Fibroblast of lung (primary cell): ENCODE measurements at regions not wholly inside any gene's neighbourhood (a gene's known extent, or its start where the extent isn't known, plus 50 kb on each side); places are given as distances from the start of the nearest gene placed in this dataset.

ENCODE experiments used
- DNase-seq, 2 donors: peaks; one replicate each; pipeline versions ENCODE4 v3.0.0 to v3.0.0-alpha.2; 2010; ENCODE audit warnings: low read depth in 2 of 2
- H2AFZ ChIP-seq: 2 replicates; pipeline ENCODE4 v1.5.1; 2012; ENCODE audit warnings: low read length, control low read depth, inconsistent platforms
- H3K27ac ChIP-seq: 2 replicates; pipeline ENCODE4 v1.5.1; 2011; ENCODE audit warnings: low read length, control low read depth; ENCODE audit not compliant: insufficient read depth
- H3K27me3 ChIP-seq: 2 replicates; pipeline ENCODE4 v1.5.1; 2011; ENCODE audit warnings: mild to moderate bottlenecking, low read length; ENCODE audit not compliant: control insufficient read depth, insufficient read depth
- H3K36me3 ChIP-seq: 2 replicates; pipeline ENCODE4 v1.5.1; 2011; ENCODE audit warnings: low read length; ENCODE audit not compliant: control insufficient read depth, insufficient read depth
- H3K4me1 ChIP-seq: 2 replicates; pipeline ENCODE4 v1.5.1; 2011; ENCODE audit warnings: low read length; ENCODE audit not compliant: control insufficient read depth, insufficient read depth; ENCODE audit errors: extremely low read depth
- H3K4me2 ChIP-seq: 2 replicates; pipeline ENCODE4 v1.5.1; 2011; ENCODE audit warnings: low read length, control low read depth; ENCODE audit not compliant: insufficient read depth; ENCODE audit errors: extremely low read depth
- H3K4me3 ChIP-seq, 4 experiments: fragments of 200-600 bp in 1 of 4; sonication (generic) in 1 of 4; replicated peaks in 1 of 4; 2 replicates each; pipeline ENCODE4 v1.5.1; 2011 to 2016; ENCODE audit warnings: low read length in 4 of 4, low read depth in 3 of 4, mild to moderate bottlenecking in 3 of 4, control low read depth in 2 of 4, inconsistent platforms in 1 of 4, mixed read lengths in 1 of 4; ENCODE audit not compliant: insufficient read depth in 1 of 4; ENCODE audit errors: control extremely low read depth in 1 of 4
- H3K79me2 ChIP-seq: 2 replicates; pipeline ENCODE4 v1.5.1; 2012; ENCODE audit warnings: mild to moderate bottlenecking, low read length, inconsistent platforms; ENCODE audit not compliant: control insufficient read depth, insufficient read depth
- H3K9ac ChIP-seq: 2 replicates; pipeline ENCODE4 v1.5.1; 2011; ENCODE audit warnings: mild to moderate bottlenecking, low read length, control low read depth; ENCODE audit not compliant: insufficient read depth
- H3K9me3 ChIP-seq: 2 replicates; pipeline ENCODE4 v1.5.1; 2012; ENCODE audit warnings: low read depth, low read length; ENCODE audit not compliant: control insufficient read depth, insufficient read depth
- H4K20me1 ChIP-seq: 2 replicates; pipeline ENCODE4 v1.5.1; 2011; ENCODE audit warnings: low read length; ENCODE audit not compliant: control insufficient read depth, insufficient read depth; ENCODE audit errors: extremely low read depth
- CTCF ChIP-seq, 2 donors: IDR thresholded peaks in 1 of 2; conservative IDR thresholded peaks in 1 of 2; 1 replicate in 1 of 2; 2 replicates in 1 of 2; pipeline ENCODE4 v1.5.1; 2011 to 2012; ENCODE audit warnings: low read length in 2 of 2, control low read depth in 1 of 2, inconsistent platforms in 1 of 2, low read depth in 1 of 2, mild to moderate bottlenecking in 1 of 2
- EZH2 ChIP-seq: IDR thresholded peaks from 2 replicates; pipeline ENCODE4 v1.5.1; 2012; ENCODE audit warnings: low read length, control low read depth, mild to moderate bottlenecking; ENCODE audit errors: missing control alignments

- Histone ChIP-seq H3K9me3 (no peaks in the 10 kb centered on the region), H2AFZ (no peak overlapping the region), H3K36me3 (no peaks in the 10 kb centered on the region), H3K79me2 (no peaks in the 10 kb centered on the region), H3K9ac (no peak overlapping the region), H3K4me2 (peak overlapping the region; percentile 10), H4K20me1 (no peaks in the 10 kb centered on the region), H3K27me3 (no peaks in the 10 kb centered on the region), H3K4me3 (no peak overlapping the region), H3K27ac (peak overlapping the region; percentile 57), H3K4me1 (peaks cover 26% of the 10 kb centered on the region)
- peak; percentile 32 to 85 for DNase-seq
- TF ChIP-seq EZH2, result no peak
- no peak for TF ChIP-seq CTCF (conservative IDR thresholded peaks at IDR 0.05 in 1 of 2, IDR thresholded peaks at IDR 0.05 in 1 of 2; ENCODE audit: low read depth in 1 of 2, low read length in 2 of 2)
Measured at GRCh38 chr9:105073147-105073546, 145.2 kb upstream of the ABCA1 start.

DNA sequence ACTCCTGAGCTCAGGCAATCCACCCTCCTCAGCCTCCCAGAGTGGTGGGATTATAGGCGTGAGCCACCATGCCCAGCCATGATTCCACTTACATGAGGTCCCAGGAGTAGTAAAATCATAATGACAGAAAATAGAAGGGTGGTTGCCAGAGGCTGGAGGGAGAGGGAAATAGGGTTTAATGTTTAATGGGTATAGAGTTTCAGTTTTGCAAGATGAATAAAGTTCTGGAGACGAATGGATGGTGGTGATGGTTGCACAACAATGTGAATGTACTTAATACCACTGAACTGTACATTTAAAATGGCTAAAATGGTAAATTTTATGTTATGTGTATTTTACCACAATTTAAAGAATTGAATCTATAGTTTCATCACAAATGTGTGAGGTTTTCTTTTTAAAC is 146.5 kb upstream of the ABCA1 start:
- TF ChIP-seq EZH2 (no peak), CTCF (conservative IDR thresholded peaks at IDR 0.05 in 1 of 2, IDR thresholded peaks at IDR 0.05 in 1 of 2; ENCODE audit: low read depth in 1 of 2, low read length in 2 of 2) (no peak)
- no peaks in the 10 kb centered on the region for H3K36me3 ChIP-seq
- no peak overlapping the region for H3K4me2 ChIP-seq
- H3K27me3 ChIP-seq, result no peaks in the 10 kb centered on the region
- no peaks in the 10 kb centered on the region for H3K79me2 ChIP-seq
- H4K20me1 ChIP-seq, result no peaks in the 10 kb centered on the region
- H2AFZ ChIP-seq, result no peak overlapping the region
- no peak overlapping the region for H3K4me3 ChIP-seq
- no peak overlapping the region for H3K27ac ChIP-seq
- H3K4me1 ChIP-seq, result peaks cover 24% of the 10 kb centered on the region
- no peaks in the 10 kb centered on the region for H3K9me3 ChIP-seq
- H3K9ac ChIP-seq, result no peak overlapping the region
- DNase-seq, result peak in 1 of 2 donors; percentile 59

DNA sequence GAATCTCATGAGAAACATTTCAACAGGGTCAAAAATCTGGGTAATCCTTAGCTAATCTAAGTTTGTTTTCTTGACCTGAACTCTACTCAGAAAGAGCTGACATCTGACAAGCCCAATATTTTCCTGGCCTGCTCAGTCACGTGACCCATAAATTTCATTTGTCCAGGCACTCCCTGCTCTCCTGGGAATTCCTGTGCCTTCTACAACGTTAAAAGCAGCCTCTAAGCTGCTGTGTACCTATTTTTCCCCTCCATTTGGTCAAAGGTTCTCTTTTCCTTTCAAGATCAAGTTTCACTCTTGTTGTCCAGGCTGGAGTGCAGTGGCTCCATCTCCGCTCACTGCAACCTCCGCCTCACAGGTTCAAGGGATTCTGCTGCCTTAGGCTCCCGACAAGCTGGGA is 148.8 kb upstream of the ABCA1 start:
- Histone ChIP-seq H3K9me3 (no peaks in the 10 kb centered on the region), H3K27me3 (no peaks in the 10 kb centered on the region), H3K36me3 (no peaks in the 10 kb centered on the region), H2AFZ (no peak overlapping the region), H3K79me2 (no peaks in the 10 kb centered on the region), H3K27ac (no peak overlapping the region), H3K4me1 (peaks cover 12% of the 10 kb centered on the region), H3K9ac (no peak overlapping the region), H3K4me3 (no peak overlapping the region), H3K4me2 (no peak overlapping the region), H4K20me1 (no peaks in the 10 kb centered on the region)
- no peak for DNase-seq
- TF ChIP-seq CTCF (conservative IDR thresholded peaks at IDR 0.05 in 1 of 2, IDR thresholded peaks at IDR 0.05 in 1 of 2; ENCODE audit: low read depth in 1 of 2, low read length in 2 of 2) (no peak), EZH2 (no peak)
